DOHH2 (cell line): ENCODE measurements at regions not wholly inside any gene's neighbourhood (a gene's known extent, or its start where the extent isn't known, plus 50 kb on each side); places are given as distances from the start of the nearest gene placed in this dataset.

Experiments
- H3F3A ChIP-seq: fragments of 200-600 bp; sonication (generic), shearing (Covaris generic); 2 replicates; pipeline ENCODE4 v1.6.0; 2016; ENCODE audit warnings: antibody characterized with exemption, mild to moderate bottlenecking; ENCODE audit not compliant: control insufficient read depth, insufficient read depth
- H3K27ac ChIP-seq: fragments of 200-600 bp; sonication (generic); 2 replicates; pipeline ENCODE4 v1.5.1; 2014; ENCODE audit warnings: low read depth, mild to moderate bottlenecking, low read length, moderate library complexity
- H3K27me3 ChIP-seq: fragments of 200-600 bp; sonication (generic); 2 replicates; pipeline ENCODE4 v1.6.1; 2014; ENCODE audit warnings: mild to moderate bottlenecking, low read length, mixed read lengths; ENCODE audit not compliant: control insufficient read depth
- H3K36me3 ChIP-seq: fragments of 200-600 bp; sonication (generic); 2 replicates; pipeline ENCODE4 v1.6.1; 2014; ENCODE audit warnings: mild to moderate bottlenecking, low read length, moderate library complexity, mixed read lengths; ENCODE audit not compliant: control insufficient read depth
- H3K4me1 ChIP-seq: fragments of 200-600 bp; sonication (generic); 2 replicates; pipeline ENCODE4 v1.6.1; 2014; ENCODE audit warnings: mild to moderate bottlenecking, low read length, mixed read lengths; ENCODE audit not compliant: control insufficient read depth
- H3K4me2 ChIP-seq: fragments of 200-600 bp; sonication (generic); 2 replicates; pipeline ENCODE4 v1.6.0; 2014; ENCODE audit warnings: mild to moderate bottlenecking, low read length, moderate library complexity
- H3K4me3 ChIP-seq: fragments of 200-600 bp; sonication (generic); 2 replicates; pipeline ENCODE4 v1.5.1; 2014; ENCODE audit warnings: mild to moderate bottlenecking, low read length, mixed read lengths
- H3K79me2 ChIP-seq: fragments of 200-600 bp; sonication (generic); 2 replicates; pipeline ENCODE4 v1.6.1; 2014; ENCODE audit warnings: mild to moderate bottlenecking, low read length, mixed read lengths; ENCODE audit not compliant: control insufficient read depth
- H3K9me2 ChIP-seq: fragments of 200-600 bp; sonication (generic); replicated peaks from 2 replicates; pipeline ENCODE4 v1.6.1; 2014; ENCODE audit warnings: mild to moderate bottlenecking, low read length, mixed read lengths; ENCODE audit not compliant: control insufficient read depth
- H3K9me3 ChIP-seq: fragments of 200-600 bp; sonication (generic); 2 replicates; pipeline ENCODE4 v1.6.1; 2014; ENCODE audit warnings: antibody characterized with exemption, low read length, mixed read lengths; ENCODE audit not compliant: control insufficient read depth, insufficient read depth
- H4K20me1 ChIP-seq: fragments of 200-600 bp; sonication (generic); 2 replicates; pipeline ENCODE4 v1.6.0; 2014; ENCODE audit warnings: low read depth, mild to moderate bottlenecking, antibody characterized with exemption, low read length, moderate library complexity; ENCODE audit not compliant: control insufficient read depth, insufficient read depth
- EZH2phosphoT487 ChIP-seq: fragments of 200-600 bp; sonication (generic); IDR thresholded peaks from 2 replicates; pipeline ENCODE4 v1.6.1; 2017; ENCODE audit warnings: borderline replicate concordance, mild to moderate bottlenecking, antibody characterized with exemption, low read length, moderate library complexity, mixed read lengths
- TF ChIP-seq, protein P1 (sequence below): fragments of 200-600 bp; sonication (generic); IDR thresholded peaks from one replicate; pipeline ENCODE4 v1.5.1; 2014; ENCODE audit warnings: antibody characterized with exemption, mild to moderate bottlenecking, low read depth, low read length; ENCODE audit not compliant: poor library complexity, severe bottlenecking

DNA sequence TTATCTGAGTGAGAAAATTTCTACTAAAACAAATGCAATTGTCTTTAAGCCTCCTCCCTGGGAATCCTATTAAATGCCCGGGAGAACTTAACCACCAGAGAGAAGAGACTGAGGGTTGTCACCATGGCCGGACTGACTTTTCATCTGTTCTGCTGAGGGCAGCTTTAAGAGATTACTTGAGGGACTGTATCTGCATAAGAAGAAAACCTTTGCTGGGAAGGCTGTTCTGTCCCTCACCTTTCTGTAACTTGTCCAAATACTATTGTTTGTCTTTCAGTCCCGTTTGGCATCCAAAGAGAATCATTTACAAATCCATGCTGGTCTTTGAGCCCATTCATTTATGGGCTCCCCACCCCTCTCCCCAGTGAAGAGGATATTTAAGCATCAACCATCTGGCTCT is 306.3 kb upstream of the FLRT2 start:
- Histone ChIP-seq H3K27ac (no peak overlapping the region), H3K4me2 (no peak overlapping the region)

DNA sequence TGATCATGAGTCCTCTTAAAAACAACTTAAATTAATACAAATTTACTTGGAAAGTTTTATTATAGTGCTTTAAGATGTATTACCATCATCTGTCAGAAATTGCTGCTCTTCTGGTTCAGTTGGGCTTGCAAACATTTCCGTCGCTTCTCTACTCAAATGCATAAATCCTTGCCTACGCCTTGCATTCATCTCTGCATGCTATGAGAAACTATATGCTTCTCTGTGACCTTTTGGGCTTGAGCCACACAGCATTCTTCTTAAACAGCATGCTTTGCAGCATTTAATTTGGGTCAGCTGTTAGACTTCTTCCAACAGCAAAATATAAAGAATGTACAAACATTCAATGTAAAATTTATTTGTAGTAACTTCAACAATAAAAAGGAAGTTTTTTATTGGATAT is 305.7 kb upstream of the FLRT2 start:
- TF ChIP-seq EZH2phosphoT487 = no peak
- TF ChIP-seq, protein P1, sequence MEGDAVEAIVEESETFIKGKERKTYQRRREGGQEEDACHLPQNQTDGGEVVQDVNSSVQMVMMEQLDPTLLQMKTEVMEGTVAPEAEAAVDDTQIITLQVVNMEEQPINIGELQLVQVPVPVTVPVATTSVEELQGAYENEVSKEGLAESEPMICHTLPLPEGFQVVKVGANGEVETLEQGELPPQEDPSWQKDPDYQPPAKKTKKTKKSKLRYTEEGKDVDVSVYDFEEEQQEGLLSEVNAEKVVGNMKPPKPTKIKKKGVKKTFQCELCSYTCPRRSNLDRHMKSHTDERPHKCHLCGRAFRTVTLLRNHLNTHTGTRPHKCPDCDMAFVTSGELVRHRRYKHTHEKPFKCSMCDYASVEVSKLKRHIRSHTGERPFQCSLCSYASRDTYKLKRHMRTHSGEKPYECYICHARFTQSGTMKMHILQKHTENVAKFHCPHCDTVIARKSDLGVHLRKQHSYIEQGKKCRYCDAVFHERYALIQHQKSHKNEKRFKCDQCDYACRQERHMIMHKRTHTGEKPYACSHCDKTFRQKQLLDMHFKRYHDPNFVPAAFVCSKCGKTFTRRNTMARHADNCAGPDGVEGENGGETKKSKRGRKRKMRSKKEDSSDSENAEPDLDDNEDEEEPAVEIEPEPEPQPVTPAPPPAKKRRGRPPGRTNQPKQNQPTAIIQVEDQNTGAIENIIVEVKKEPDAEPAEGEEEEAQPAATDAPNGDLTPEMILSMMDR = no peak
- H3K9me3 ChIP-seq = no peaks in the 10 kb centered on the region
- no peak overlapping the region for H3K27ac ChIP-seq
- H3K36me3 ChIP-seq = no peaks in the 10 kb centered on the region
- no peaks in the 10 kb centered on the region for H4K20me1 ChIP-seq
- no peak overlapping the region for H3K4me3 ChIP-seq
- H3F3A ChIP-seq = no peaks in the 10 kb centered on the region
- no peaks in the 10 kb centered on the region for H3K4me1 ChIP-seq
- no peaks in the 10 kb centered on the region for H3K27me3 ChIP-seq
- no peaks in the 10 kb centered on the region for H3K9me2 ChIP-seq
- H3K79me2 ChIP-seq = no peaks in the 10 kb centered on the region
- no peak overlapping the region for H3K4me2 ChIP-seq

More for the DNA sequence above, 306.3 kb upstream of the FLRT2 start:
- Histone ChIP-seq H3K27me3 (no peaks in the 10 kb centered on the region), H3K9me2 (no peaks in the 10 kb centered on the region), H4K20me1 (no peaks in the 10 kb centered on the region), H3K36me3 (no peaks in the 10 kb centered on the region), H3F3A (no peaks in the 10 kb centered on the region), H3K4me1 (no peaks in the 10 kb centered on the region), H3K9me3 (no peaks in the 10 kb centered on the region), H3K79me2 (no peaks in the 10 kb centered on the region), H3K4me3 (no peak overlapping the region)
- TF ChIP-seq, protein P1 = no peak
- no peak for TF ChIP-seq EZH2phosphoT487

DNA sequence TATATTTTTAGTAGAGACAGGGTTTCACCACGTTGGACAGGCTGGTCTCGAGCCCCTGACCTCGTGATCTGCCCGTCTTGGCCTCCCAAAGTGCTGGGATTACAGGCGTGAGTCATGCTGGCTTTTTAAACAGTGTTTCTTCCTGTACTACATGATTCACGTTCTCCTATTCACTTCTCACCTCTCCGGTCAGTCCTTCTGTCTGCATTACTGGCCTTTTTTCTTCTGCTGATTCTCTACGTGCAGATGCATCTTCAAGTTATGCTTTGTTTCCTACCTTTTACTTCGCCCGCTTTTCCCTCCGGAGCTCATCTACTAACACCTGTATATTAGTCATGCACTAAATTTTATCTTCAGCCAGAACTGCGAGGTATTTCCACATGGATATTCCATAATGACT is 296.2 kb upstream of the FLRT2 start:
- Histone ChIP-seq H3K79me2 (no peaks in the 10 kb centered on the region), H3K4me3 (no peak overlapping the region)
- no peak for TF ChIP-seq EZH2phosphoT487
- TF ChIP-seq, protein P1 = no peak

More for the DNA sequence above, 296.2 kb upstream of the FLRT2 start:
- Histone ChIP-seq H3K27ac (no peak overlapping the region), H3K9me2 (no peaks in the 10 kb centered on the region), H3K4me1 (no peaks in the 10 kb centered on the region), H3K4me2 (no peak overlapping the region), H3K36me3 (no peaks in the 10 kb centered on the region), H4K20me1 (no peaks in the 10 kb centered on the region), H3K9me3 (no peaks in the 10 kb centered on the region), H3K27me3 (no peaks in the 10 kb centered on the region), H3F3A (no peaks in the 10 kb centered on the region)
